SKM-1 treated with dmso at 0.1 percent for 144 hours (cell line): ENCODE measurements at regions not wholly inside any gene's neighbourhood (a gene's known extent, or its start where the extent isn't known, plus 50 kb on each side); places are given as distances from the start of the nearest gene placed in this dataset.
A peak's percentile ranks its signal among the peaks of the same experiment; 100 is the strongest.

Experiments used
- DNase-seq: peaks from one replicate; lab custom pipeline; 2025; ENCODE audit not compliant: unreplicated experiment; lab: John Stamatoyannopoulos, UW

DNA sequence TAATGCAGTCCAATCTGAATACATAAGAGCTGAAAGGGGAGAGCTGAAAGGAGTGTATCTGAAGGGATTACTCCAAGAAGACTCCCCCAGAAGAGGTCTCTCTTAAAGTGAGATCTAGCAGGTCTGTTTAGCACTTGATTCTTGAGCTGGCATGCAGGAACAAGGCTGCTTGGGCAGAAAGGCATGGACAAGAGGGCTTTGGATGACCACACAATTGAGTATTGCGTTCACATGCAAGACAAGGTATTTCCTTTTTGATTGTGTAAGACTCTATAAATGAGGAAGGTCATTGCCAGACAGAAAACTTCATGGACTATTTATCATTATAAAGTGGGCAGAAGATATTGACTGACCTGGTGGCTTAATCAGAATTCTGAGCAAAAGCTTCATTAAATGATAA, 145.5 kb upstream of the AFF2 start:
- no peak for DNase-seq

DNA sequence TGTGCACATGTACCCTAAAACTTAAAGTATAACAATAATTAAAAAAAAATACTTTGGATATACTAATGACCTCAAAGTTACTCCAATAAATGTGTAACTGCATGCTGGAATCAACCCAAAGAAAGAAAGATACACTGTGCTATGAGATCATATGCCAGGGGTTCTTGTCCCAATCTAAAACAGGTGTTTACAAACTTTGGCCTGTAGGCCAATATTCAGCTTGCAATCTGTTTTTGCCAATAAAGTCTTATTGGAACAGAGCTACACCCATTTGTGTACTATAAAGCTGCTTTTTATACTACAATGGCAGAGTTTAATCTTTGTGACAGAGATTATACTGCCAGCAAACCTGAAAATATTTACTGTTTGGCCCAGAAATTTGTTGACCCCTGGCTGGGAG, 138.8 kb upstream of the AFF2 start:
- DNase-seq = no peak

DNA sequence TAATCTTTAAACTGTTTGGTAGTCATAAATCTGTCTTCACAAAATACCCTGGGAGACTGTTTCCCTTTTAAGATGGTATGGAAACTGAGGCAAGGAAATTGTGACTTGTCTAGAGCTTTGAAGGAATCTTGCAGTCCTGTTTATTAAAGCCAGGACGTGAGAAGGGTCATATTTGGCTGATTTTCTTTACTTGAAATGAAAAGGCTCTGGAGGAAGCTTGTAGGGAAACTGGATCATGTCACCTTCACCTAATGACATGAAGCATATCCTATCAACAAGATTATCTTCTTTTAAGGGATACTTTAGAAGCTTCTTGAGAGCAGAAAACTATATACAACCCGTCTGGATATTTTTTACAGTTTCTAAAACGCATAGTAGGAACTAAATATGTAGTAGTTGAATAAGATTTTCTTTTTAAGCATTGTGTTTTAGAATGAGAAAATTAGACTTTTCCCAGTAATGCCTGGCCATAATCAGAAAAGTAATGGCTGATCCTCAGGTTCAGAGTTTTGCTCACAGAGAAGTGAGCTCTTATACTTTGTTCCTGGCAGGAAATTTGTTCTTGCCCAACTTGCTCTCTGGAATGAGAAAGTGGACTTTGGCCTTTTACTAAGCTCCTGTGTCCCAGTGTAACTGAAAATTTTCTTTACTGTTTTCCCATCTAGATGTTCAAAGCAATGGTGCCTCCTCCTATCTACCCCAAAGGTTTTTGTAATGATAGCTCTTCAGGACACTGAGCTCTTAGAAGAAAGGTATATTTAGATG, 136.8 kb upstream of the AFF2 start:
- DNase-seq = no peak

DNA sequence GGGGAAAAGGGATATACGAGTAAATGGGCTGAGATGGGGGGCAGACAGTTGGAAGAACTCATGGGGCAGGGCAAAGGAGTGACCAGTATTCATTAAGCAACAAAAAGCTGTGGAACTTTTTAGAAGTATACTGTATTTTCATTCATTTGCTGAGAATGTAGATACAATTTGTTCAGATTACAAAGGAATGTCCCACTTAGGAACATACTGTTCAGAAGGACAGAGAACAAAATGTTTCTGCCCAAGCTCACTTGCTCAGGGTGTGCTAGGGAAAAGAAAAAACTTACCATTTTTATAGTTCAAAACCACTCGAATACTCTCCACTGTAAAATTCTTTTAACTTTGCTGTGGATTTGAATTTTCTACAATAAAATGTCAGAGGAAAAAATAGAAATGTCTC, 135.2 kb upstream of the AFF2 start:
- DNase-seq = no peak

DNA sequence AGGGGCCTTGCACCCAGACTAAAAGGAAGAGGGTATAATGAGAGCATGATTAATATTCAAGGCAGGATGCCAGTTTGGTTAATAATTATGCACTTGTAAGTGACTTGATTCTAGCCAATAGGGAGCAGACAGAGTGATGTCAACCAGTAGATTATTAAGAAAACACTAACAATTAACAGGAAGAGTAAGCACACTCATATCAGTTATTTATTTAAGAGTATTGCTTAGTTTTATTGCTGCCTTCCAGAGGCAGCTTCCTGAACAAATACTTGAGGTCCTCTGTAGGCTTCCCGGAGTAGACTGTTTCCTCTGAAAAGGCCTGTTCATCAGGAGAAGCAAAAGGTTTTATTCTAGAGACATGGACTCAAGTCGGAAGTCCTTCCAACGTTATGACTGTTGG, 129.1 kb upstream of the AFF2 start:
- no peak for DNase-seq

DNA sequence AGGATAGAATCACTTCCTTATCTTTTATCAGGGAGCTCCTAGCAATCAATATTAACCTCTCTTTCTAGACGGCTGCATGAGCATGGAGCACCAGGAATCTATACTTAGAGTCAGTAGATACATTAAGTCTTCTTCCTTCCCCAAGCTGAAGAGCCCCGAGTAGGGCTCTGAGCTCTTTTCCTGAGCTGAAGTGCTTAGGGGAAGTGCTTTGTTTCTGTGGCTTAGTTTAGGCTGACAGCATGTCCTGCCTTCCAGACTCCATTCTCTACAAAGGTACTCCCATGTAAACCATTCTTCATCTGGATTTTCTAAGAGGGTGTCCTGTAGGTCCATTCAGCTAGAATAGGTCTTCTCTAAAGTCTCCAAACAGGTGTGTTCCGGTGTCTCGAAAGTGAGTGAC, 127.5 kb upstream of the AFF2 start:
- no peak for DNase-seq

DNA sequence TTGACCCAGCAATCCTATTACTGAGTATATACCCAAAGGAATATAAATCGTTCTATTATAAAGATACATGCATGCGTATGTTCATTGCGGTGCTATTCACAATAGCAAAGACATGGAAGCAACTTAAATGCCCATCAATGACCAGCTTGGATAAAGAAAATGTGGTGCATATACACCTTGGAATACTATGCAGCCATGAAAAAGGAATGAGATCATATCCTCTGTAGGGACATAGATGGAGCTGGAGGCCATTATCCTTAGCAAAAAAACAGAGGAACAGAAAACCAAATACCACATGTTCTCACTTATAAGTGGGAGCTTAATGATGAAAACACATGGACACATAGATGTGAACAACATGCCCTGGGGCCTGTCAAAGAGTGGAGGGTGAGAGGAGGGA, 124.1 kb upstream of the AFF2 start:
- no peak for DNase-seq

DNA sequence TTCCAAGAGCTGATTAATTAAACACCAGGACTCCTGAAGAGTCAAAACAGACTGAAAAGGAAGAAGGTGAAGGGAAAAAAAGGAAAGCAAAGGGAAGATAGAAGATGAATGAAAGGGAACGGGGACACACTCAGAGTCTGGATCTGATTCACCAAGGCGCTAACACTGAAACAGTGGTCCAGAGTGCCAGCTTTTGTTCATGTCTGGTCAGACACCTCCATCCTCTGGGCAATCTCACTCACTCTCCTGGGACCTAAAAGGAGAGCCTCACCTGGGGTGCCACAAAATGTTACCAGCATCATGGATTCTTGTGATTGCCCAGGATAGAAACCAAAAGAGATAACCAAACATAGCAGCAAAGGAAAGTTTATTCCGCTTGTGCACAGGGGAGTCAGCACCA, 120.3 kb upstream of the AFF2 start:
- DNase-seq = no peak

DNA sequence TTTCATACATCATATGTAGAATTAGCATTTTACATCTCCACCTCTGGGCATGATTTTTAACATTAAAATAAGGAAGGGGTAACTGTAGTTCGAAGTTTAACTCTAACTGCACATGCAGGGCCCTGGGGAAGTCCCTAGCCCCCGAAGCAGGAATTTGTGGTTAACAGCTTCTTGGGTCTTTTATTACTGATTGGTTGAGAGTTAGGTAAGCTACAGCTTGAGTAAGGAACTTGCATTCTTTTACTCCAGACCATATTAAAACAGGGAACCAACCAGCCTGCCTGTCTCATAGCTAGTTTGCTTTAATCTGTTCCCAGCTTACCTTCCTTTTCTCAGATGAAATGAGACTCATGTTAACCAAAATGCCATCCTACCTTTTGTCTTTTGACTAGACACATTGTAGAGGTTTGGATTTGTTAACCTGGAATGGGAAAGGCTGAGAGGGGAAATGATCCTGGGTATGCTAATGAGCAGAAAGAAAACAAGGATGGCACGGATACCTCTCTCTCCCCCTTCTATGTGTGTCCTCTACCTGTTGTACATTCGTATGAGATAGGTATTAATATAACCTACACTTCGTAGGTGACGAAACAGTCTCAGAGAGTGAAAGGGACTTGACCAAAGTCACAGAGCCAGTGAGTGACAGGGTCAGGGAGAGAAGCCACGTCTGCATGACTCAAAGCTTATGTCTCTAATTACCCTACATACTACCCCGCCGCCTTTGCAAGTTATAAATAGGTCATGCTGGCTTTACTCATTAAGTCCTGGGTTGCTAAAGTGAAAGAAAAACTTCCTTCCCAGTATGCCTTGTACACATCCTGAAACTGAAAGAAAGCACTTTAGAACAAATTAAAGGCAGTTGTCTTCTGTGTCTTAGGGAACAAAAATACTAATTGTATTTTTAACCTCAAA, 119.5 kb upstream of the AFF2 start:
- peak; percentile 59 for DNase-seq

DNA sequence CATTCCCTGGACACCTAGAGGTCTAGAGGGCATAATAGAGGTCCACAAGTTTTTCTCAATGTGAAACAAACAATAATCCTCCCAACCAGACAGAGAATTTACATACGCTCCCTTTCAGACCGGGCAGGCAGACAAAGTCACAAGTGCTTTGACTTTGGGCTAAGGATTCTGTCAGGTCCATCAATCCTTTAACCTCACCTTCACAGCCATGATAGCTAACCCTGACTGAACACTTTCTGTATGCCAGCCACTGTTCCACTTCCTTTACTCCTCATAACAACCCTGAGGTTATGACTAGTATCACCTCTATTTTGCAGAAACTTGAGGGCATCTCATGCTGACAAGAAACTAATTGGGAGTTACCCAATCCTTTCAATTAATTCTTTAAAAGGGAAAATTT, 118.8 kb upstream of the AFF2 start:
- DNase-seq = no peak

DNA sequence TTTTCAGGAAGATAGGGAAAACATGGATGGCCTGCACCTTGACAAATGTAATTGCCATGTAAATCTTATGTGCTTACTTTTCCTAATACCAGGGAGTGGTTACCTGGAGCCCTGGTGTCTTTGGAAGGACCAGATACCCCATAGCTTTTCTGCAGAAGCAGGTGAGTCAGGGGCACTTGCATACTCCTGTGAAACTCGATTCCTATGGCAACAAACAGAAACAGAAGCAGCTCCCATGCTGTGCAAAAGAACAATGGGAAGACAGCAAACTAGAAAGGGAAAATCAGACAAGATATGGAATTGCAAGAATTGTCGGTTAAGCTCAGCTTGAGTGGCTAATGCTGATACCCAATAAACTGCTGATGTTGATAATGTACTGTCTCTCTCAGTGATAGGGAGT, 117.4 kb upstream of the AFF2 start:
- no peak for DNase-seq

DNA sequence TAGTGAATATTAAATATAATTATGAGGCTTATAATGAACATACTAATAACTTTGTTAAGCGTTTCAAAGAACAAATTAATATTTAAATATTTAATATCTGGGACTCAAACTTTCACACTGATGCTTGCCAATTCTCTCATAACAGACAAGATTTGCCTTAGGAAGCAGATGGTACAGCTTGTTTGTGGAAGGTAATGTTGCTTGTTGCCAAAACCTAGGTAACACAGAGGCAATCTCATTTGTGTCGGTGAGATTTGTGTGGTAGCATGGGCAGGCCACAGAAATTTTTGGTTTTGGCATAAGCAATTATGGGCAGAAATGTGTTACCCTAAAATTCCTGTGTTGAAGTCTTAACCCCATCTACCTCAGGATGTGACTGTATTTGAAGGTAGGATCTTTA, 114.9 kb upstream of the AFF2 start:
- DNase-seq = no peak

DNA sequence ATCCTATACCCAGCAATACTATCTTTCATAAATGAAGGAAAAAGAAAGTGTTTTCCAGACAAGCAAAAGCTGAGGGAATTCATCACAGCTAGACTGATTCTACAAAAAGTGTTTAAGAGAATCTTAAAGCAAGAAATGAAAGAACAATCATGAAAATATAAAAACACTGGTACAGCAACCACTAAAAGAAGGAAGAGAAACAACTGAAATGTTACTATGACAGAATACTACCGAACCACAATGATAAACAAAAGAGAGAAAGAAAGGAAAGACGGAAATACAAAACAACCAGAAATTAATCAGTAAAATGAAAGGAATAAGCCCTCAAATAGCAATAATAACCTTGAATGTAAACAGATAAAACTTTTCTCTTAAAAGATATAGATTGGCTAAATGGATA, 110.8 kb upstream of the AFF2 start:
- DNase-seq = no peak

DNA sequence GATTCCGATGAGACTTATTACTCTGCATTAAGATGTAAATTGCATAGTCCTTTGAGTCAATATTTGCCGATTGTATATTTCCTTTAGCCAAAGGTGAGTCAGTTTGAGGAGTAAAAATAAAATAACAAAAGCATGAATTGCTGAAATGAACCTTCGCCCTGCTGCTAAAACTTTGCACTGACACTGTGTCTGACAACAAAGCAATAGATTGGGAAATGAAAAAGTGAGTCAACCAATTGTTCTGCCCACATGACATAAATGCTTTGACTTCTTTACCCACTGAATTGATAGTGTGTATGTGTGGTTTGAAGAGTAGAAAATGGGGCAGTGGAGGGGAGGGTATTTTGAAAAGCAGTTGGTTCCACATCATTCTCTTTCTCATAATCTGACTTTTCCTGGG, 88.4 kb upstream of the AFF2 start:
- DNase-seq = no peak

DNA sequence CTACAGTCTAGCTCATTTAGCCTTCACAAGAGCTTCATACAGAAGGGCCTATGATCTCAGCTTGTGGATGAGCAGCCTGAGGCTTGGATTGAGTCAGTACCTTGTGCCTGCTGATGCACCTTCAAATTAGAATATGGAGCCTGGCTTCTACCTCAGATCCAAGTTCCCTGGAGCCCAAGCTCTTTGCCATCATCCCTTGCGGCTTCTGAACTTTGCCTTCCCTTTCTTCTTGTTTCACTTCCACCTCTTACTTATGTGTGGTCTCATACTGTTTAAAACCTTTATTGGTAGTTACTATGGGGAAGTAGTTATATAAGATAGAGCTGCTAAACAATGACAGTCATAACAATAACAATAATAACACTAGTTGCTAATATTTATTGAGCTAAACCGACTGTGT, 84.3 kb upstream of the AFF2 start:
- no peak for DNase-seq

DNA sequence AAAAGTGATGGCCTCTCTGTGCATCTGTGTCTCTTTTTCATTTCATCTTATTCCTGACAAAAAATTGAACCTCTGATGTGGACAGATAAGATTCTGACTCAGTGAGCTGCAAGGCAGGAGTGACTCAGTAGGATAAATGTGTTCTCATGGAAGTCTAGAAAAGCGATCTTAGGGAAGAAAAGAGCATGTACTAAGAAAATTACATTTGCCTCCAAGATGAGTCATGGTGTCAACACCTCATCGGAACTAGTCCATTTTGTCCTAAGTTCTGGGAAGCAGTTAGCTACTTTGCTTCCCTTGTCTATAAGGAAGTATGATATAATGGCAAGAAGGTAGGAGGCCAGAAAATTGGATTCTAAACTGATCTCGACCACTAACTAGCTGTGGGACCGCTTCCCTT, 83.5 kb upstream of the AFF2 start:
- DNase-seq = no peak

DNA sequence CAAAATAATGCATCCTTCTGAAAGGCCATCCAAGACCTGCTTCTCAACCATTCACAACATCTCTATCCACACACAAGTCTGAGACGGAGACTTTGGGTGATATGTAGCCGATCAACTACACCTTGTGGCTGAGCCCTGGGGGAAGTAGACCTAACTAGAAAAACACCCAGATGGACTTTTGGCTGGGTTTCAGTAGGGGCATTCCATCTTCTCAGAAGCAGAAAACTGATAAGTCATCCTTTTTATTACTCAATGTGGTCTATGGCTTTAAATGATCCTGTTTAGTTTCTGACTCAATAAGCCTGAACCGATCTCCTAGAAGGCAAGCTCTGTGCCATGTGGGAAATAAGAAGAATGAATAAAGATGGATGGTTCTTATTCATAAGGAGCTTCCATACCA, 82.5 kb upstream of the AFF2 start:
- no peak for DNase-seq

DNA sequence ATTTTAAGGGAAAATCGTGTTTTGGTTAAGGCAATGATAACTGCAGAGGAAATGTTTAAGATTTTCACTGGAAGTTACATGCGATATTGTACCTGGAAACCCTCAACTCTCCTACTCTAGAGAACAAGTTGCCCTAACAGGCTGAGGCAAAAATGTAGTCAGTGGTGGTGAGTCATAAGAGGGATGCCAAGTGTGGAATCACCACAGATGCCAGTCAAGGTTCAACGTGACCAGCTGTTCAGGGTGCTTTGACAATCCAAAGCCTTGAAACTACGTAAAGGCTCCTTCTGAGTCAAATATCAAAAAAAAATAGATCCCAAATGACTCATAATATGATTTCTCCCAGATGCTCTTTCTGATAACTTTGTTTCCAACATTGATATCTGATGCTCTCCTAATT, 77.9 kb upstream of the AFF2 start:
- no peak for DNase-seq

DNA sequence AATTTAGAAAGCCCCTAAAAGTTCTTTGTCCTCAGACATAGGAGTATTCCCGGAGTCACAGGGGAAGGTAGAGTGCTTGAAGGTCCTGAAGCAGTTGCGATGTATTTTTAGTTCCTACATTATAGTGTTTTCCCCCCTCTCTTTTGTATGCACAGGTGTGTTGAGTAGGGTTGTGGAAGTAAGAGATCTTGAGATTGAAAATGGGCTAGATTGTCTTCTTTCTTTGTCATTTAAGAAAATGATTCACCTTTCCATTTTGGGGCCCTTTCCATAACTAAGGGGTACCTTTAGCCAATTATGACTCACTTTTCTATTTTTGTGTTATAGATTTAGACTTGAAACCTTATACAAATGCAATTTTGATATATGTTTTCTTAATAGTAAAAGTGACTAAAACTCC, 75.8 kb upstream of the AFF2 start:
- DNase-seq = no peak

DNA sequence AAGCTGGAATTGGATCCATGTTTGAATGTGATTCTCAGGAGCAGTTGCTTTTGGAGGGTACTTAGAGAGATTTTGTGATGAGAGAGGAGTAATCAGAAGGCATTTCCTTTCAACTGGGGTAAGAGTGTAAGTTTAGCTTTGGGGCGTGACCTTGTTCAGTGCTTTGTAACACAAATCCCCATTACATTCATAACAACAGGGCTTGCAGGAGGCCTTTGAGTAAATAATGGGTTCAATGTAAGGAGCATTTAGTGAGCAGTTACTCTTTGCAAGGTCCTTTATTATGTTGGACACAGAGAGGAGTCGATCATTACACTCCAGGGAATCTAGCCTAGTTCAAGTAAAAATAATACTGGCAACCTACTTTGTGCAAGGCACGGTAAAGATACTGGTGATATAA, 74.0 kb upstream of the AFF2 start:
- no peak for DNase-seq

DNA sequence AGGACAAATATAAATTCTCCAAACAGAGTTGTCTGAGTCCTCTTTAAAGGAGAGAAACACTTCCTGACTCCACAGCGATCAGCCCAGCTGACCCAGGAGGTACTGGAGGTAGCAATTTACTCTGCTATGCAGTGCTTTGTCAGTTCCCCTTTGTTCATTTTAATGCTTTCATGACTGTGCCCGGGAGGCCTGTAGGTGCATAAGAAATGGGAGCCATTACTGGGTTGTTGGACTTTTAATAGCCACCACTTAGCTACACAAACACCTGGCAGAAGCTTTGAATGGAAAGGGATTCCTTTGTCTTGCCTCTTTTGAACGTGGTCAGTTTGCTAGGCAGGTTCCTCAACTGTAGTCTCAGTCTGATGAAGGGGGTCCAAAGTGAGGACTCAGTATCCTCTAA, 59.0 kb upstream of the AFF2 start:
- DNase-seq = no peak

DNA sequence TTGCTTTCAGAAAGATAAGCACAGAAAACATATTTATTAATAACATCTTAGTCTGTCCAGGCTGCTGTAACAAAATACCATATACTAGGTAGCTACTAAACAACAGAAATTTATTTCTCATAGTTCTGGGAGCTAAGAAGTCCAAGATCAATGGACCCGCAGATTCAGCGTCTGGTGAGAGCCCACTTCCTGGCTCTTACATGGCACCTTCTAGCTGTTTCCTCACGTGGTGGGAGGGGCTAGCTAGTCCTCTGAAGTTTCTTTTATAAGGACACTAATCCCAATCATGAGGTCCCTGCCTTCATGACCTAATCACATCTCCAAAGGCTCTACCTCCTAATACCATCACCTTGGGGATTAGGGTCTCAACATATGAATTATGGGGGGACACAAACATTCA, 57.2 kb upstream of the AFF2 start:
- no peak for DNase-seq

DNA sequence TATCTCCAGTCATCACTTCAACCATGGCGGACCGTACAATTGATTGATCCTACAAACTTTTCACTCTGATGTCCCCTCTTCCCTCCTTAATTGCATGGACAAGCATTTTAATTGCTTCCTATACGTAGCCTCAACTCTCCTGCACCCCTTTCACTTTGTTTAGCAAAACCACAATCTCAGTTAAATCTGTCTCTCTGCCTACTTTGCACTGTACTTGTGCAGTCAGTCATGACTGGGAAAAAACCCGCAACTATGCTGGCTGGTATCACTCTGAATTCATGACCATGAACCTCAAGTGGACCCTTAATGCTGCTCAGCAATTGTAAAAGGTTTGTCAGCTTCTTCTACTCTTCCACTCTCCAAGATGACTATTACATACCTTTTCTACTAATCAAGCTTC, 51.7 kb upstream of the AFF2 start:
- DNase-seq = no peak
